ENCODE measurements at regions not wholly inside any gene's neighbourhood (a gene's known extent, or its start where the extent isn't known, plus 50 kb on each side); places are given as distances from the start of the nearest gene placed in this dataset.

GRCh38 chr14:42548349-42548748, 941.7 kb downstream of the LRFN5 start (continued):
- no peak for TF ChIP-seq ZNF462 (CRISPR knock-in tag; IDR thresholded peaks at IDR 0.05)
- no peak for TF ChIP-seq NANOG (IDR thresholded peaks at IDR 0.05; ENCODE audit: borderline replicate concordance)
- no peak for TF ChIP-seq ZNF331 (CRISPR knock-in tag; IDR thresholded peaks at IDR 0.05; ENCODE audit: low read depth)
- TF ChIP-seq STAT1 (IDR thresholded peaks at IDR 0.05; ENCODE audit: unreplicated experiment), result no peak
- no peak for TF ChIP-seq ZNF114 (CRISPR knock-in tag; IDR thresholded peaks at IDR 0.05)
- no peak for TF ChIP-seq EZH2phosphoT487 (IDR thresholded peaks at IDR 0.05; ENCODE audit: unreplicated experiment)
- no peak for TF ChIP-seq REST (IDR thresholded peaks at IDR 0.05; ENCODE audit: unreplicated experiment)
- TF ChIP-seq JUNB (IDR thresholded peaks at IDR 0.05; ENCODE audit: unreplicated experiment), result no peak
- no peak for TF ChIP-seq EZH2 (IDR thresholded peaks at IDR 0.05; ENCODE audit: low read depth, unreplicated experiment)

Measured in GM23338 (cell line).